Ovary (tissue), 3 donors: ENCODE measurements at regions not wholly inside any gene's neighbourhood (a gene's known extent, or its start where the extent isn't known, plus 50 kb on each side); places are given as distances from the start of the nearest gene placed in this dataset.

Experiments
- CTCF ChIP-seq, 3 donors: fragments of 450-650 bp in 2 of 3; fragments of 200-600 bp in 1 of 3; IDR thresholded peaks; one replicate each; pipeline versions ENCODE4 v1.5.1 to v1.8.0; 2016 to 2022; ENCODE audit warnings: antibody characterized with exemption in 3 of 3, mild to moderate bottlenecking in 1 of 3
- EP300 ChIP-seq: sonication (generic); formaldehyde crosslinking; IDR thresholded peaks from one replicate; pipeline ENCODE4 v1.6.1; 2017; ENCODE audit warnings: antibody characterized with exemption
- donor health status: DM: no; HTN: no; CAD: no.

- TF ChIP-seq CTCF (IDR thresholded peaks at IDR 0.05): no peak
- no peak for TF ChIP-seq EP300
Observed at GRCh38 chr18:72283148-72283925, 260.8 kb downstream of the CBLN2 start.
